SH-SY5Y (cell line): ENCODE measurements at regions not wholly inside any gene's neighbourhood (a gene's known extent, or its start where the extent isn't known, plus 50 kb on each side); places are given as distances from the start of the nearest gene placed in this dataset.

ENCODE experiments used
- GATA2 ChIP-seq: IDR thresholded peaks from 2 replicates; pipeline ENCODE4 v1.6.1; 2011; ENCODE audit warnings: mild to moderate bottlenecking, low read depth, low read length
- GATA3 ChIP-seq: IDR thresholded peaks from 2 replicates; pipeline ENCODE4 v1.6.1; 2011; ENCODE audit warnings: low read depth, mild to moderate bottlenecking, low read length, moderate library complexity

DNA sequence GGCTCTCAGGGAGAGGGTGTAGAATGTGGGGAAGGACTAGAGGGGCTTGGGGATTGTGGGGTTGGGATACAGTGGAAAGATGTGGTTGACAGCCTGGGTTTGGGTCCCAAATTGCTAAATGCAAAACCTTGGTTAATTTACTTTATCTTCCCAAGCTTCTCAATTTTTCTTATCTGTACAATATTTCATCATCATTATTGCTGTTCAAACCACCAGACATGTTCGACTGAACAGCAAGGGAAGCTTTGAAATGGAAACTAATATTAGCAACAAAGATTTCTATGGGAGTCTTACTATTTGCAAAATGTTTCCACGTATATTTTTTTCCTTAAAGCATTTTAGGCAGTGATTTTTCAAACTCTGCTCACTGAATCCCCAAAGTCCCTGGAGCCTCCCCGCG, 67.0 kb upstream of the KAZN start:
- TF ChIP-seq GATA3, result no peak
- no peak for TF ChIP-seq GATA2

DNA sequence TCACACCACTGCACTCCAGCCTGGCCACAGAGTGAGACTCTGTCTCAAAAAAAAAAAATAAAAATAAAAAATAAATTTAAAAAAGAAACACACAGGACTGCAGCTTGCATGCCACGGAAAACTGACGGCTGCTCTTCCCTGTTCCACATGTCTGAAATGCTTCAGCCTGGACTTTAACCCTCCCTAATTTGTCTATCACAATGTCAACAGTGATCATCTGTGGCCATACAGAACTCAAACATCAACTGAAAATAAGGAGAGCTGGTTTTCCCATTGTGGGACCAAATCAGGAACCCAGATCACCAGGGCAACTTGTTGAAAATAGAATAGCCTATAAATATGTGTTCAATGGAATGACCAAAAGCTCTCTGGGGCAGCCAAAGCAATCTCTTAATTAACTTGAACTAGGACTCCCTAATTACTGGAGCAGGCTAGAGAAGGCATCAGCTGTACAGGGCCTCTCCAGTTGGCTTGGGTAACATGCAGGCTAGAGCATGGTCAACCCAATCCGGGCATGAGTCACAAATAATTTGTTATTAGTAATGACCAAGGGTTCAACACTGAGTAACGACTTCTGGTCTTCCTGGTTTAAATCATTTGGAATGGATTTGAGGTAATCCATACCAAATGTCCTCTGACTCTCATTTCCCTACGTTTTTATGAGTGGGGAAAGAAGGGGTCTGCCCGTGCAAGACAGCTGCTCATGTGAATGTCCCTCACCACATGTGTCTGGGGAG, 62.7 kb upstream of the KAZN start:
- no peak for TF ChIP-seq GATA3
- TF ChIP-seq GATA2, result no peak

DNA sequence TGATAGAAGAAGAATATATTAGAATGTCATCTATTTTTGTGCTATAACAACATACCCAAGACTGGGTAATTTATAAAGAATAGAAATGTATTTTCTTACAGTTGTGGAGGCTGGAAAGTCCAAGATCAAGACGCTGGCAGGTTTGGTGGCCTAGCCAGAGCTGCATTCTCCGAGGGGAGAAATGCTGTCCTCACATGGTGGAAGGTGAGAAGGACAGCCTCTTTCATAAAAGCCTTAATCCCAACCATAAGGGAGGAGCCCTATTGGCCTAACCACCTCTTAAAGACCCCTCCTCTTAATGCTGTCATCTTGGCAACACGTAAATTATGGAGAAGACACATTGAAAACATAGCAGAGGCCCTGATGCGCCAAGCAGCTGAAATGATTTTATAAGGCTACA, 60.1 kb upstream of the KAZN start:
- TF ChIP-seq GATA2 (no peak), GATA3 (no peak)

DNA sequence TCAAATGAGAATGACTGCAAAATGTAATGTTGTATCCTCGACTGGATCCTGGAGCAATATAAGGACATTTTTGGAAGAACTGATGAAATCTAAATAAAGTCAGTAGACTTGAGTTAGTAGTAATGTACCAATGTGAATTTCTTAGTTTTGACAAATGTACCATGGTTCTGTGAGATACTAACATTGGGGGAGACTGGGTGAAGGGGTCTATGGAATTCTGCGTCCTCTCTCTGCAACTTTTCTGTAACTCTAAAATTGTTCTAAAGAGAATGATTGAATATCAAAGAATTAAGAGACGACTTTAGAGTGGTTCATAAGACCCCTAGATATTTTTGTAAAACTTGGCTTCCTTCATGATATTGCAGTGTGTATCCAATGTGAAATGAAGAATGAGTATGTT, 59.2 kb upstream of the KAZN start:
- no peak for TF ChIP-seq GATA3
- TF ChIP-seq GATA2, result no peak

DNA sequence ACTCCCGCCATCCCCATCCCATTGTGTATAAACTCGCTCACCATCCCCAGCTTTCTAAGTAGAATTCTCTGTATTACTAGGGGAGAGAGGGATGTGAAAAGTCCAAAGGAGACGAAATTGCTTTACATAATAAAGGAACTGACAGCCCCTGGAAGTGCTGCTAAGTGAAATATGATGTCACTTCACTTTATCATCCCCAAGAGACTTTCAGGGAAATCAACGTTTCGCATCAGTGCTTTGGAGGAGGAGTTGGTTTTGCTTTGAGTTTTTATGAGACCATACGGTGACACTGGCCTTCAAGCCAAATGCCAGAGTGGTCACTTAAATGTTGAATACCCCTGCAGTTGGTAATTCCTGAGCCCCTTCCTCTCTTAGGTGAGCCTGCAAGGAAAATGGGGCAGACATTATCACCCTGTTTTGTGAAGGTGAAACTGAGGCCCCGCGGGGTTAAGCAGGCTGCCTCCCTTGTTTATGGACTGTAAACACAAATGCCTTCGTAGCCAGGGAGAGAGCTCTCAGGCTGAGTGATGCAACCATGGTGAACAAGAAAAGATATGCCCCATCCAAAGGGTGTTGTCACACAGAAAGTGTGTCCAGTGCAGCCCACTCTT, 58.4 kb upstream of the KAZN start:
- no peak for TF ChIP-seq GATA2
- no peak for TF ChIP-seq GATA3

DNA sequence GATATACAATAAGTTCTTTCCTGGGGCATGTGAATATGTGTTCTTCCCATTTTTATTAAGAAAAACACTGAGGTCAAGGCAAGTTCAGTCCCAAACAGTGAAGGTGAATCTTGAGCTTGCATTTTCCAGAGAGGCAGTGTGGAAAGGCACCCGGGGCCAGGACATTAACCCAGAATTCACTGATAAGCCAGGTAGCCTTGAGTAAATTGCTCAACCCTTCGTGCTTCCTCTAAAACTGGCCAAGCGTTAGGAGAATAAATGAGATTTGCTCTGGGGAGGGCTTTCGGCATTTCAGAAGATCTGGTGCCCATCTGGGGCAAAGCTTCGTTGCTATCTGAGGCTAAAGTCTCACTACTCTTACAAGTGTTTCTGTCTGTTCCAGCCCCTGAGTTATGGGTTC, 57.1 kb upstream of the KAZN start:
- no peak for TF ChIP-seq GATA2
- no peak for TF ChIP-seq GATA3

DNA sequence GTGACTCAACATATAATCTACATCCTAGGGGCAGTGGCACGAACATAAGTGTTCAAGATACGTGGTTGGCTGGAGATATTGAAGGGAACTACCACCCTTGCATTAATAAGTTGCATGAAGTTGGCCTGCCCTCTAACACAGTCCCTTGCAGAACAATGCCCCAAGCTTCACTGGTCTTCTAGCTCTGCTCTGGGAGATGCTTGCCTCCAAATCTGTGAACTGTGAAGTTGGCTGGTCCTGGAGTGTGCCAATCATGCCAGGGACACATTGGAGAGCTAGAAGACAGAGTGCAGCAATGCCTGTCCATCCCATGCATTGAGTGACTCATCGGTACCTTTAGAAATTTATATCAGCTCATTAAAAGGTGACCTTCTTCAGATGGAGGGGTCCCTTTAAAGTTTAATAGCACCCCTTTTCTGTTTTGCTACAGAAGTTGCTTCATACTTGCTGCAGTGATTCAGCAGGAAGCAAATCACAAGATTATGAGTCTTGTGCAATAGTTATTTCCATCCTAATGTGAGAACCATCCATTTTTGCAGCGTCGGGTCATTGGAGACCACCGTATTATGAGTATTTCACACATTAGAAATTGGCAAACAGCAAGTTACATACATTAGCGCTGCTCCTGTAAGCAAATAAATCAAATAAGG, 55.2 kb upstream of the KAZN start:
- TF ChIP-seq GATA3 (no peak), GATA2 (no peak)

DNA sequence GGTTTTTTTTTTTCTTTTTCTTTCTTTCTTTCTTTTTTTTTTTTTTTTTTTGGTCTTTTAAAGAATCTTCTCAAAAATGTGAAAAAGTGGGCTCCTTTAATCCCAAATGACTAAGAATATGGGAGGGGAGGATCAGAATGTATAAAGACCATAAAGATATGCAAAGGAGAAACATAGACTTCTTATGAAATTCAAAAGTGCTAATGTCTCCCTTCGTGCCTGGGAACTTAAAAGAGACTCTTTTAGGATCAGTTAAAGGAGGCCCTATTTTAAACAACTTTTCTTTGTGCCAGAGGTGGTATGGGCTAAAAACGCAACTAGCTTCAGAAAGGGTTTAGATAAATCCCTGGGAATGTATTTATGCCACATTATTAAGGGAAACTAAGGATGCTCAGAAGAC, 54.2 kb upstream of the KAZN start:
- TF ChIP-seq GATA2, result no peak
- no peak for TF ChIP-seq GATA3

DNA sequence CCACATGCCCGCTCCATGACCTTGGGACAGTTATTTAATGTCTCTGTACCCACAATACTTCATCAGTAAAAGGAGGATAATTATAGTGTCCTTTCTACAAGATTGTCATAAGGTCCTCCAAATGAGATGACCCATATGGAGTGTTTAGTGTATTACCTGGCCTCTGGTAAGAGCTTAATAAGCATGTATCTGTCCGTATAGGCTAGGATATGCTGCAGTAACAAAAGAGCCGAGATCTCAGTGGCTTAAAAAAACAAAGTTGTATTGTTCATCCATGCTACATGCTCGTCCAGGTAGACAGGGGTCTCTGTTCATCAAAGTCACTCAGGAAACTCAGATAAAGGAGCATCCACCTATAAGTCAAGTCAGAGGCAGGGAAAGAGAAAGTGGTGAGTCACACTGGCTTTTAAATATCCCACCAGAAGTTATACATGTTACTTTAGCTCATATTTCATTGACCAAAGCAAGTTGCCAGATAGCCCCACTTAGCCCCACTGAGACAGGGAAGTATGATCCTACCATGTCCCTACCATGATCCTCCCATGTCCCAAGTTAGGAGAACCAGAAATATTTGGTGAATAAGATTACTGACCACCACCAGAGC, 53.0 kb upstream of the KAZN start:
- TF ChIP-seq GATA2, result no peak
- TF ChIP-seq GATA3, result no peak

DNA sequence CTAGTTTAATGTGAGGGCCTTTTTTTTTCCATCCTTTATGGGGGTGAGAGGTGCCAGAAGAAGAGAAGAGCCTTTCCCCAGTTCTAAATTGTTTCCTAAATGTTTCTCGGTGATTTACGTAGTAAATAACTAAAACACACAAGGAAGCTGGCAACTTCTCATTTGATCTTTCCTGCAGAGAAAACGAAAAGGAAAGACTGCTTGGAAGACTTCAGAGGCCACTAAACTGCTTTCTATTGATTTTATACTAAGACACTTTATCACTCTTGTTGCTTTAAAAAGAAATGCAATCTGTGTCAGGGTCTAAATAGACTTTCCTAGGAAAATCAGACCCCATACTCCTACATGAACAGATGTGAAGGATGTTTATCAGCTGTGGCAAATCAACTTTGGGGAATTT, 52.1 kb upstream of the KAZN start:
- no peak for TF ChIP-seq GATA3
- no peak for TF ChIP-seq GATA2
